SK-N-SH (cell line): ENCODE measurements at regions not wholly inside any gene's neighbourhood (a gene's known extent, or its start where the extent isn't known, plus 50 kb on each side); places are given as distances from the start of the nearest gene placed in this dataset.

Experiments
- CTCF ChIA-PET: fragments of 300-600, 350-600 bp; formaldehyde crosslinking; extraction: SDS; loops from one replicate; lab custom pipeline; 2021; lab: Yijun Ruan, JAX
- POLR2A ChIA-PET: fragments of 350-600 bp; sonication (Branson Sonifier 250); formaldehyde crosslinking; extraction: SDS; loops from one replicate; lab custom pipeline; 2020; ENCODE audit warnings: antibody characterized with exemption, inconsistent platforms; lab: Yijun Ruan, JAX
- DNase-seq: peaks from one replicate; pipeline ENCODE4 v3.0.0; 2012
- H2AFZ ChIP-seq: fragments of 200-600 bp; sonication (generic); 2 replicates; pipeline ENCODE4 v1.8.1; 2016; ENCODE audit warnings: antibody characterized with exemption, mild to moderate bottlenecking, low read depth
- H3F3A ChIP-seq: fragments of 200-600 bp; sonication (generic); replicated peaks from 2 replicates; pipeline ENCODE3; 2016; ENCODE audit warnings: antibody characterized with exemption, mild to moderate bottlenecking; ENCODE audit not compliant: insufficient read depth
- H3K27ac ChIP-seq, 2 experiments: fragments of 200-500 bp in 1 of 2; fragments of 200-600 bp in 1 of 2; sonication (Bioruptor generic) in 1 of 2; sonication (generic), shearing (Covaris generic) in 1 of 2; 2 replicates each; pipeline versions ENCODE4 v1.5.1 to v1.6.1; 2014 to 2016; ENCODE audit warnings: low read depth in 2 of 2, inconsistent platforms in 1 of 2, low read length in 1 of 2, mild to moderate bottlenecking in 1 of 2, mixed read lengths in 1 of 2
- H3K27me3 ChIP-seq: fragments of 200-600 bp; sonication (generic), shearing (Covaris generic); 2 replicates; pipeline ENCODE4 v1.6.1; 2016; ENCODE audit warnings: mixed run types; ENCODE audit not compliant: insufficient read depth
- H3K36me3 ChIP-seq, 2 experiments: fragments of 200-500 bp in 1 of 2; fragments of 200-600 bp in 1 of 2; sonication (Bioruptor generic) in 1 of 2; sonication (generic) in 1 of 2; replicated peaks in 1 of 2; 2 replicates each; pipeline versions ENCODE3 to v1.5.1; 2014 to 2016; ENCODE audit warnings: low read length in 1 of 2, mild to moderate bottlenecking in 1 of 2; ENCODE audit not compliant: insufficient read depth in 2 of 2, control insufficient read depth in 1 of 2
- H3K4me1 ChIP-seq, 2 experiments: fragments of 200-500 bp in 1 of 2; fragments of 200-600 bp in 1 of 2; sonication (Bioruptor generic) in 1 of 2; sonication (generic), shearing (Covaris generic) in 1 of 2; 2 replicates each; pipeline versions ENCODE4 v1.5.1 to v1.6.1; 2014 to 2016; ENCODE audit warnings: low read depth in 1 of 2, low read length in 1 of 2, mixed run types in 1 of 2; ENCODE audit not compliant: insufficient read depth in 2 of 2, control insufficient read depth in 1 of 2
- H3K4me2 ChIP-seq: fragments of 200-600 bp; sonication (generic), shearing (Covaris generic); 2 replicates; pipeline ENCODE4 v1.6.1; 2017; ENCODE audit warnings: mixed run types
- H3K4me3 ChIP-seq, 2 experiments: fragments of 200-500 bp in 1 of 2; fragments of 200-600 bp in 1 of 2; sonication (Bioruptor generic) in 1 of 2; sonication (generic), shearing (Covaris generic) in 1 of 2; 2 replicates each; pipeline versions ENCODE4 v1.5.1 to v1.8.1; 2014 to 2016; ENCODE audit warnings: low read depth in 2 of 2, inconsistent platforms in 1 of 2, low read length in 1 of 2, mild to moderate bottlenecking in 1 of 2, mixed read lengths in 1 of 2, moderate library complexity in 1 of 2
- H3K79me2 ChIP-seq: fragments of 200-600 bp; sonication (generic); 2 replicates; pipeline ENCODE4 v1.8.1; 2017; ENCODE audit warnings: mild to moderate bottlenecking; ENCODE audit not compliant: insufficient read depth
- H3K9ac ChIP-seq: fragments of 200-600 bp; sonication (generic); 2 replicates; pipeline ENCODE4 v1.6.1; 2017; ENCODE audit warnings: mixed run types
- H3K9me2 ChIP-seq: fragments of 200-600 bp; sonication (generic); 2 replicates; pipeline ENCODE4 v1.6.1; 2017; ENCODE audit warnings: mixed run types
- H3K9me3 ChIP-seq: fragments of 200-600 bp; sonication (generic); 2 replicates; pipeline ENCODE4 v1.6.1; 2017; ENCODE audit warnings: mixed run types, mild to moderate bottlenecking, moderate library complexity
- H4K20me1 ChIP-seq: fragments of 200-600 bp; sonication (generic); 2 replicates; pipeline ENCODE4 v1.6.1; 2017; ENCODE audit warnings: mild to moderate bottlenecking, mixed run types; ENCODE audit not compliant: insufficient read depth
- CHD2 ChIP-seq: fragments of 150-350 bp; IDR thresholded peaks from 2 replicates; pipeline ENCODE4 v1.6.1; 2018; ENCODE audit warnings: low read length; ENCODE audit not compliant: partially characterized antibody
- CTCF ChIP-seq: fragments of 200-600 bp; sonication (generic); IDR thresholded peaks from 2 replicates; pipeline ENCODE4 v1.6.1; 2017; ENCODE audit warnings: antibody characterized with exemption, mild to moderate bottlenecking, moderate library complexity
- EP300 ChIP-seq, 2 experiments: IDR thresholded peaks; 2 replicates each; pipeline versions ENCODE4 v1.4.0 to v1.6.1; 2012; ENCODE audit warnings: borderline replicate concordance in 1 of 2, low read depth in 1 of 2, low read length in 1 of 2
- EZH2phosphoT487 ChIP-seq: fragments of 200-600 bp; sonication (generic); IDR thresholded peaks from 2 replicates; pipeline ENCODE4 v1.6.1; 2017; ENCODE audit warnings: low read depth, mixed run types, mild to moderate bottlenecking, antibody characterized with exemption, moderate library complexity, borderline replicate concordance
- FOSL2 ChIP-seq: IDR thresholded peaks from 2 replicates; pipeline ENCODE4 v1.4.0; 2012; ENCODE audit warnings: low read depth, mild to moderate bottlenecking, moderate library complexity, borderline replicate concordance
- GABPA ChIP-seq: IDR thresholded peaks from 2 replicates; pipeline ENCODE4 v1.4.0; 2012; ENCODE audit warnings: low read depth, mild to moderate bottlenecking
- GATA2 ChIP-seq: sonication (generic); formaldehyde crosslinking; IDR thresholded peaks from 2 replicates; pipeline ENCODE4 v1.5.0; 2020; ENCODE audit warnings: mild to moderate bottlenecking, missing genetic modification reagents
- IRF3 ChIP-seq: fragments of 150-350 bp; IDR thresholded peaks from 2 replicates; pipeline ENCODE4 v1.6.1; 2016; ENCODE audit warnings: mild to moderate bottlenecking, low read depth, low read length
- JUND ChIP-seq: IDR thresholded peaks from 2 replicates; pipeline ENCODE4 v1.4.0; 2012
- MEF2A ChIP-seq: IDR thresholded peaks from 2 replicates; pipeline ENCODE4 v1.4.0; 2012; ENCODE audit warnings: low read depth, borderline replicate concordance
- MXI1 ChIP-seq: IDR thresholded peaks from 2 replicates; pipeline ENCODE4 v1.6.1; 2012; ENCODE audit warnings: mild to moderate bottlenecking, low read depth, low read length, improper control_type of control experiment
- NRF1 ChIP-seq: IDR thresholded peaks from 2 replicates; pipeline ENCODE4 v1.6.1; 2012; ENCODE audit warnings: low read depth, mild to moderate bottlenecking, low read length
- PBX3 ChIP-seq: IDR thresholded peaks from 2 replicates; pipeline ENCODE4; 2012
- RAD21 ChIP-seq: IDR thresholded peaks from 2 replicates; pipeline ENCODE4 v1.6.1; 2012; ENCODE audit warnings: mild to moderate bottlenecking, low read length
- REST ChIP-seq: IDR thresholded peaks from 2 replicates; pipeline ENCODE4 v1.6.1; 2012; ENCODE audit warnings: mild to moderate bottlenecking, low read depth, low read length, moderate library complexity
- TCF12 ChIP-seq: IDR thresholded peaks from 2 replicates; pipeline ENCODE4 v1.4.0; 2012
- TEAD4 ChIP-seq: IDR thresholded peaks from 2 replicates; pipeline ENCODE4 v1.4.0; 2012; ENCODE audit warnings: mild to moderate bottlenecking, borderline replicate concordance; ENCODE audit not compliant: insufficient read depth
- USF1 ChIP-seq: IDR thresholded peaks from 2 replicates; pipeline ENCODE4 v1.4.0; 2012; ENCODE audit warnings: low read depth, borderline replicate concordance
- YY1 ChIP-seq: IDR thresholded peaks from 2 replicates; pipeline ENCODE4 v1.4.0; 2012; ENCODE audit warnings: low read depth, mild to moderate bottlenecking

GRCh38 chr4:125121581-125121980 is 193.2 kb upstream of the FAT4 start:
- no peaks in the 10 kb centered on the region for H3K27me3 ChIP-seq
- ChIA-PET POLR2A (no interaction called here), CTCF (no interaction called here)
- no peak for TF ChIP-seq MXI1
- TF ChIP-seq USF1: no peak
- TF ChIP-seq PBX3: no peak
- TF ChIP-seq EP300 (IDR thresholded peaks at IDR 0.05; ENCODE audit: borderline replicate concordance in 1 of 2, low read depth in 1 of 2, low read length in 1 of 2): no peak
- no peak for TF ChIP-seq CHD2
- no peak for TF ChIP-seq GATA2
- TF ChIP-seq IRF3: no peak
- no peak for TF ChIP-seq TEAD4
- TF ChIP-seq EZH2phosphoT487: no peak
- TF ChIP-seq CTCF: no peak
- TF ChIP-seq TCF12: no peak
- no peak for TF ChIP-seq MEF2A
- no peak for TF ChIP-seq FOSL2
- no peak for TF ChIP-seq JUND
- TF ChIP-seq YY1: no peak
- no peak for TF ChIP-seq REST
- no peak for TF ChIP-seq NRF1
- no peak for TF ChIP-seq GABPA
- TF ChIP-seq RAD21: no peak
- no peak overlapping the region for H3K27ac ChIP-seq
- H3K4me3 ChIP-seq: no peak overlapping the region
- no peaks in the 10 kb centered on the region for H3K36me3 ChIP-seq
- DNase-seq: no peak
- no peaks in the 10 kb centered on the region for H4K20me1 ChIP-seq
- H3K4me2 ChIP-seq: no peak overlapping the region
- H3K9me3 ChIP-seq: no peaks in the 10 kb centered on the region
- H2AFZ ChIP-seq: no peak overlapping the region
- no peaks in the 10 kb centered on the region for H3K79me2 ChIP-seq
- no peak overlapping the region for H3K9ac ChIP-seq
- H3F3A ChIP-seq: no peaks in the 10 kb centered on the region
- no peaks in the 10 kb centered on the region for H3K9me2 ChIP-seq
- peaks cover 0 to 8% of the 10 kb centered on the region in 2 experiments; a peak in 2 of 4 replicates for H3K4me1 ChIP-seq
